H4 (cell line): ENCODE measurements at regions not wholly inside any gene's neighbourhood (a gene's known extent, or its start where the extent isn't known, plus 50 kb on each side); places are given as distances from the start of the nearest gene placed in this dataset.

ENCODE experiments used
- DNase-seq: peaks from one replicate; pipeline ENCODE4 v3.0.0-alpha.2; 2015; ENCODE audit warnings: low spot score

- DNase-seq: no peak
These were observed 510.4 kb downstream of the TLE4 start for GRCh38 chr9:80082213-80082612.

GRCh38 chr9:80078826-80079225 lies 507.1 kb downstream of the TLE4 start:
- DNase-seq: no peak

GRCh38 chr9:80077059-80077458 lies 505.3 kb downstream of the TLE4 start:
- no peak for DNase-seq

GRCh38 chr9:80076162-80076561 lies 504.4 kb downstream of the TLE4 start:
- no peak for DNase-seq

- DNase-seq: no peak
These were observed 502.7 kb downstream of the TLE4 start for GRCh38 chr9:80074439-80074838.

- DNase-seq: no peak
These were observed 500.7 kb downstream of the TLE4 start for GRCh38 chr9:80072451-80072850.

- DNase-seq: no peak
These were observed 498.4 kb downstream of the TLE4 start for GRCh38 chr9:80070071-80070742.

GRCh38 chr9:80066931-80067330 lies 495.2 kb downstream of the TLE4 start:
- DNase-seq: no peak

GRCh38 chr9:80062567-80062966 lies 490.8 kb downstream of the TLE4 start:
- no peak for DNase-seq

- DNase-seq: peak; percentile 75
These were observed 490.2 kb downstream of the TLE4 start for GRCh38 chr9:80061940-80062339.

- no peak for DNase-seq
These were observed 489.3 kb downstream of the TLE4 start for GRCh38 chr9:80061096-80061495.

GRCh38 chr9:80059979-80060378 lies 488.2 kb downstream of the TLE4 start:
- DNase-seq: no peak

- no peak for DNase-seq
These were observed 487.4 kb downstream of the TLE4 start for GRCh38 chr9:80059191-80059590.

- no peak for DNase-seq
These were observed 481.1 kb downstream of the TLE4 start for GRCh38 chr9:80052830-80053229.

GRCh38 chr9:80049096-80049782 lies 477.5 kb downstream of the TLE4 start:
- DNase-seq: peak; percentile 49

GRCh38 chr9:80046481-80046880 lies 474.7 kb downstream of the TLE4 start:
- no peak for DNase-seq

- no peak for DNase-seq
These were observed 470.1 kb downstream of the TLE4 start for GRCh38 chr9:80041821-80042220.

GRCh38 chr9:80040457-80040856 lies 468.7 kb downstream of the TLE4 start:
- no peak for DNase-seq

- peak; percentile 11 for DNase-seq
These were observed 459.0 kb downstream of the TLE4 start for GRCh38 chr9:80030801-80031200.

GRCh38 chr9:80028501-80028900 lies 456.7 kb downstream of the TLE4 start:
- DNase-seq: no peak

GRCh38 chr9:80025796-80026520 lies 454.2 kb downstream of the TLE4 start:
- DNase-seq: no peak

- DNase-seq: no peak
These were observed 453.4 kb downstream of the TLE4 start for GRCh38 chr9:80025131-80025530.

GRCh38 chr9:80020530-80020929 lies 448.8 kb downstream of the TLE4 start:
- DNase-seq: no peak
